SK-N-SH treated with all-trans-retinoic acid at 6 μM for 48 hours (cell line): ENCODE measurements at regions not wholly inside any gene's neighbourhood (a gene's known extent, or its start where the extent isn't known, plus 50 kb on each side); places are given as distances from the start of the nearest gene placed in this dataset.

Experiments used
- ARNTL ChIP-seq: fragments of 450-650 bp; formaldehyde crosslinking; IDR thresholded peaks from 2 replicates; pipeline ENCODE4 v1.5.0; 2020; ENCODE audit warnings: low read depth, mild to moderate bottlenecking, moderate library complexity, borderline replicate concordance
- CREB5 ChIP-seq: fragments of 250-450 bp; sonication (Bioruptor Pico); IDR thresholded peaks from 2 replicates; pipeline ENCODE4 v1.5.1; 2020; ENCODE audit warnings: low read depth, mild to moderate bottlenecking, moderate library complexity
- CSDC2 ChIP-seq: fragments of 250-450 bp; sonication (Bioruptor Pico); IDR thresholded peaks from 2 replicates; pipeline ENCODE4 v1.5.0; 2020; ENCODE audit warnings: mild to moderate bottlenecking, moderate library complexity
- ESRRG ChIP-seq: fragments of 250-450 bp; sonication (Bioruptor Pico); IDR thresholded peaks from 2 replicates; pipeline ENCODE4 v1.6.1; 2021; ENCODE audit warnings: mild to moderate bottlenecking
- ISL1 ChIP-seq: fragments of 250-450 bp; sonication (Bioruptor Pico); IDR thresholded peaks from 2 replicates; pipeline ENCODE4 v2.1.2; 2022; ENCODE audit warnings: mild to moderate bottlenecking, moderate library complexity
- OSR1 ChIP-seq: fragments of 250-450 bp; sonication (Bioruptor Pico); IDR thresholded peaks from 2 replicates; pipeline ENCODE4 v1.8.0; 2022; ENCODE audit warnings: moderate library complexity, mild to moderate bottlenecking, inconsistent platforms
- PATZ1 ChIP-seq: fragments of 250-450 bp; sonication (Bioruptor Pico); IDR thresholded peaks from 2 replicates; pipeline ENCODE4 v1.8.0; 2020; ENCODE audit warnings: mild to moderate bottlenecking, moderate library complexity, borderline replicate concordance
- POU6F1 ChIP-seq: fragments of 250-450 bp; sonication (Bioruptor Pico); IDR thresholded peaks from 2 replicates; pipeline ENCODE4 v1.8.0; 2021; ENCODE audit warnings: low read depth, mild to moderate bottlenecking, moderate library complexity, borderline replicate concordance
- RARB ChIP-seq: fragments of 250-450 bp; sonication (Bioruptor Pico); IDR thresholded peaks from 2 replicates; pipeline ENCODE4 v1.8.0; 2021; ENCODE audit warnings: mild to moderate bottlenecking, moderate library complexity
- SNAI2 ChIP-seq: fragments of 250-450 bp; sonication (Bioruptor Pico); IDR thresholded peaks from 2 replicates; pipeline ENCODE4 v1.5.0; 2020; ENCODE audit warnings: mild to moderate bottlenecking, moderate library complexity
- ZC3H10 ChIP-seq: fragments of 250-450 bp; sonication (Bioruptor Pico); IDR thresholded peaks from 2 replicates; pipeline ENCODE4 v1.5.1; 2021; ENCODE audit warnings: mild to moderate bottlenecking, moderate library complexity
- ZFP3 ChIP-seq: fragments of 250-450 bp; sonication (Bioruptor Pico); IDR thresholded peaks from 2 replicates; pipeline ENCODE4 v1.5.0; 2020; ENCODE audit warnings: mild to moderate bottlenecking, moderate library complexity
- ZNF8 ChIP-seq: fragments of 450-650 bp; formaldehyde crosslinking; IDR thresholded peaks from 2 replicates; pipeline ENCODE4 v1.5.0; 2020; ENCODE audit warnings: mild to moderate bottlenecking, moderate library complexity

- TF ChIP-seq OSR1 (no peak), ARNTL (CRISPR knock-in tag) (no peak), ZC3H10 (no peak), ESRRG (CRISPR knock-in tag) (no peak), PATZ1 (CRISPR knock-in tag) (no peak), CSDC2 (CRISPR knock-in tag) (no peak), ISL1 (CRISPR knock-in tag) (no peak), POU6F1 (CRISPR knock-in tag) (no peak), RARB (CRISPR knock-in tag) (no peak), ZNF8 (no peak), ZFP3 (CRISPR knock-in tag) (no peak), SNAI2 (CRISPR knock-in tag) (no peak), CREB5 (no peak)
Observed at GRCh38 chr10:62626817-62627216, 177.7 kb upstream of the ADO start.
